K562 (cell line): ENCODE measurements at regions not wholly inside any gene's neighbourhood (a gene's known extent, or its start where the extent isn't known, plus 50 kb on each side); places are given as distances from the start of the nearest gene placed in this dataset.

Experiments used
- ATAC-seq: fragments of 200-7000 bp; cut with Tn5 transposase; 3 replicates; pipeline ENCODE4 v1.9.1; 2020; ENCODE audit warnings: moderate library complexity
- BruUV-seq: library from RNA; stranded (reverse); fragments of 400-500 nt; replicated peaks from 2 replicates; lab custom pipeline; 2021; lab: Mats Ljungman, UMichigan
- CTCF ChIA-PET: fragments of 300-600 bp; formaldehyde crosslinking; extraction: SDS; loops from one replicate; lab custom pipeline; 2021; ENCODE audit warnings: low intra/inter-chr PET ratio; lab: Yijun Ruan, JAX
- POLR2A ChIA-PET: fragments of 300-600, 350-650 bp; sonication (Branson Sonifier 250); formaldehyde crosslinking; extraction: SDS; loops from one replicate; lab custom pipeline; 2021; ENCODE audit warnings: antibody characterized with exemption, inconsistent platforms; lab: Yijun Ruan, JAX
- DNase-seq, 4 experiments: peaks; one replicate each; pipeline versions ENCODE4 v3.0.0 to v3.0.0-alpha.2; 2011 to 2018; ENCODE audit warnings: low spot score in 3 of 4, mixed read lengths in 3 of 4; ENCODE audit errors: extremely low read depth in 1 of 4
- FAIRE-seq: peaks from 2 replicates; lab custom pipeline; 2011; peaks lifted over from hg19 to GRCh38; lab: Jason Lieb, UNC
- H2AFZ ChIP-seq: 2 replicates; pipeline ENCODE4 v1.6.0; 2011; ENCODE audit warnings: low read depth, low read length, control low read depth, inconsistent platforms
- H3K27ac ChIP-seq: fragments of 200-600 bp; 3 replicates; pipeline ENCODE4 v1.8.0; 2011; ENCODE audit warnings: low read depth, mild to moderate bottlenecking, control low read depth, inconsistent platforms, low read length, moderate library complexity, mixed read lengths; ENCODE audit errors: extremely low read depth
- H3K27me3 ChIP-seq, 2 experiments: fragments of 300-600 bp in 1 of 2; 2 replicates in 1 of 2; 3 replicates in 1 of 2; pipeline versions ENCODE4 v1.6.0 to v1.8.0; 2011; ENCODE audit warnings: inconsistent platforms in 2 of 2, low read length in 2 of 2, mild to moderate bottlenecking in 1 of 2, mixed read lengths in 1 of 2, moderate library complexity in 1 of 2; ENCODE audit not compliant: control insufficient read depth in 2 of 2, insufficient read depth in 2 of 2
- H3K36me3 ChIP-seq: fragments of 300-600 bp; 3 replicates; pipeline ENCODE4 v1.8.0; 2011; ENCODE audit warnings: mild to moderate bottlenecking, low read length, inconsistent platforms; ENCODE audit not compliant: control insufficient read depth, insufficient read depth
- H3K4me1 ChIP-seq, 2 experiments: fragments of 200-600 bp in 1 of 2; replicated peaks in 1 of 2; 2 replicates in 1 of 2; 3 replicates in 1 of 2; pipeline versions ENCODE4 v1.5.1 to v1.8.0; 2011; ENCODE audit warnings: inconsistent platforms in 2 of 2, low read length in 2 of 2, mild to moderate bottlenecking in 1 of 2, mixed read lengths in 1 of 2, moderate library complexity in 1 of 2; ENCODE audit not compliant: control insufficient read depth in 2 of 2, insufficient read depth in 2 of 2
- H3K4me2 ChIP-seq: 2 replicates; pipeline ENCODE4 v1.6.1; 2011; ENCODE audit warnings: low read length, control low read depth, inconsistent platforms, mixed read lengths; ENCODE audit not compliant: insufficient read depth
- H3K4me3 ChIP-seq: fragments of 200-600 bp; sonication (generic), shearing (Covaris generic); 2 replicates; pipeline ENCODE4 v1.5.1; 2016; ENCODE audit warnings: control low read depth, inconsistent platforms
- H3K79me2 ChIP-seq: fragments of 200-600 bp; 3 replicates; pipeline ENCODE4 v1.8.0; 2011; ENCODE audit warnings: low read length, inconsistent platforms; ENCODE audit not compliant: control insufficient read depth, insufficient read depth
- H3K9ac ChIP-seq, 2 experiments: 2 replicates each; pipeline versions ENCODE4 v1.6.0 to v1.6.1; 2011; ENCODE audit warnings: low read depth in 2 of 2, low read length in 2 of 2, control low read depth in 1 of 2, inconsistent platforms in 1 of 2, mild to moderate bottlenecking in 1 of 2, mixed read lengths in 1 of 2; ENCODE audit not compliant: insufficient read depth in 1 of 2
- H3K9me1 ChIP-seq: one replicate; pipeline ENCODE4 v1.6.0; 2011; ENCODE audit warnings: inconsistent platforms, mild to moderate bottlenecking, low read length, moderate library complexity; ENCODE audit not compliant: control insufficient read depth, insufficient read depth
- H3K9me3 ChIP-seq: replicated peaks from 2 replicates; pipeline ENCODE4 v1.5.1; 2011; ENCODE audit warnings: low read depth, low read length, inconsistent platforms; ENCODE audit not compliant: control insufficient read depth, insufficient read depth
- H4K20me1 ChIP-seq: replicated peaks from 2 replicates; pipeline ENCODE4 v1.6.1; 2011; ENCODE audit warnings: low read length, inconsistent platforms, mixed read lengths; ENCODE audit not compliant: control insufficient read depth, insufficient read depth
- ARHGAP35 ChIP-seq: fragments of 450-650 bp; IDR thresholded peaks from 2 replicates; pipeline ENCODE4 v1.6.1; 2018; ENCODE audit not compliant: partially characterized antibody
- ARNT ChIP-seq, 2 experiments: fragments of 450-650 bp; IDR thresholded peaks; 2 replicates each; pipeline ENCODE4 v1.6.1; 2016; ENCODE audit warnings: mild to moderate bottlenecking in 1 of 2
- BRF1 ChIP-seq: IDR thresholded peaks from 3 replicates; pipeline ENCODE4 v1.6.1; 2011; ENCODE audit warnings: borderline replicate concordance, mild to moderate bottlenecking; ENCODE audit not compliant: insufficient read length; ENCODE audit errors: extremely low read depth
- CAMTA2 ChIP-seq: fragments of 250-450 bp; sonication (Bioruptor Pico); conservative IDR thresholded peaks from 2 replicates; pipeline ENCODE4 v1.5.1; 2022
- CHD2 ChIP-seq: IDR thresholded peaks from 2 replicates; pipeline ENCODE4 v1.6.1; 2011; ENCODE audit warnings: low read depth, low read length
- EP300 ChIP-seq: IDR thresholded peaks from 2 replicates; pipeline ENCODE4 v1.6.1; 2012; ENCODE audit warnings: low read length, improper control_type of control experiment
- ESRRA ChIP-seq: fragments of 450-650 bp; IDR thresholded peaks from 2 replicates; pipeline ENCODE4 v1.6.1; 2014; ENCODE audit warnings: low read depth, mild to moderate bottlenecking, moderate library complexity, borderline replicate concordance
- HDGF ChIP-seq: fragments of 450-650 bp; IDR thresholded peaks from 2 replicates; pipeline ENCODE4 v1.6.1; 2016
- KDM4B ChIP-seq, 2 experiments: fragments of 450-650 bp in 1 of 2; sonication (generic) in 1 of 2; IDR thresholded peaks; 2 replicates each; pipeline ENCODE4 v1.6.1; 2016 to 2017; ENCODE audit warnings: borderline replicate concordance in 2 of 2, antibody characterized with exemption in 1 of 2, low read depth in 1 of 2, mild to moderate bottlenecking in 1 of 2
- KHSRP ChIP-seq: fragments of 450-650 bp; IDR thresholded peaks from 2 replicates; pipeline ENCODE4 v1.6.1; 2017
- KLF16 ChIP-seq: IDR thresholded peaks from 2 replicates; pipeline ENCODE4 v1.6.1; 2016; ENCODE audit warnings: antibody characterized with exemption
- PYGO2 ChIP-seq: fragments of 450-650 bp; IDR thresholded peaks from 2 replicates; pipeline ENCODE4 v1.6.1; 2016; ENCODE audit warnings: mild to moderate bottlenecking, missing genetic modification characterization, moderate library complexity, missing compliant biosample characterization
- RHOXF2B ChIP-seq: fragments of 250-450 bp; sonication (Bioruptor Pico); conservative IDR thresholded peaks from 2 replicates; pipeline ENCODE4 v1.5.1; 2021
- SMAD1 ChIP-seq: fragments of 150-350 bp; IDR thresholded peaks from 2 replicates; pipeline ENCODE4 v1.6.1; 2014; ENCODE audit warnings: low read length, low read depth; ENCODE audit not compliant: partially characterized antibody
- SMARCA4 ChIP-seq: fragments of 450-650 bp; IDR thresholded peaks from 2 replicates; pipeline ENCODE4 v1.6.1; 2016
- THRAP3 ChIP-seq: fragments of 450-650 bp; IDR thresholded peaks from 2 replicates; pipeline ENCODE4 v1.6.1; 2016; ENCODE audit warnings: mild to moderate bottlenecking, inconsistent platforms, borderline replicate concordance
- ZNF24 ChIP-seq: fragments of 450-650 bp; IDR thresholded peaks from 2 replicates; pipeline ENCODE4 v1.6.1; 2016
- WGBS: fragments of 100-300 bp; shearing (Covaris generic); methylation state at CpG from one replicate; pipeline ENCODE4 v1.1.6; 2016; ENCODE audit warnings: low coverage, mixed read lengths; ENCODE audit not compliant: insufficient coverage; ENCODE audit errors: missing lambda C conversion rate; 5-methylcytosine and 5-hydroxymethylcytosine counted together
- in situ Hi-C: fragments of 300-500 bp; cut with MboI; formaldehyde crosslinking; loops from 4 replicates; pipeline ENCODE4 v1.15.0; 2018; ENCODE audit warnings: inconsistent platforms, mixed read lengths
- intact Hi-C: fragments of 100-400 bp; cut with micrococcal nuclease; formaldehyde crosslinking; loops from 2 replicates; pipeline ENCODE4 v1.14.2; 2022
- TF ChIP-seq, protein P1 (sequence below): sonication (generic); formaldehyde crosslinking; IDR thresholded peaks from 2 replicates; pipeline ENCODE4 v1.8.0; 2022; ENCODE audit warnings: mild to moderate bottlenecking, missing genetic modification reagents
- TF ChIP-seq, protein P2 (sequence below): sonication (generic); formaldehyde crosslinking; IDR thresholded peaks from 2 replicates; pipeline ENCODE4 v1.8.1; 2023; ENCODE audit warnings: mild to moderate bottlenecking, missing genetic modification reagents

GRCh38 chr14:47852278-47852677 lies 176.9 kb upstream of the MDGA2 start:
- Histone ChIP-seq H3K27ac (no peak overlapping the region), H4K20me1 (no peaks in the 10 kb centered on the region), H3K4me3 (no peak overlapping the region), H2AFZ (no peak overlapping the region), H3K27me3 (no peaks in the 10 kb centered on the region), H3K36me3 (no peaks in the 10 kb centered on the region), H3K9ac (no peak overlapping the region), H3K4me2 (no peak overlapping the region), H3K9me1 (no peaks in the 10 kb centered on the region), H3K79me2 (no peaks in the 10 kb centered on the region), H3K4me1 (no peaks in the 10 kb centered on the region), H3K9me3 (no peaks in the 10 kb centered on the region)
- POLR2A ChIA-PET, result no interaction called here
- CTCF ChIA-PET, result no interaction called here
- no peak for DNase-seq
- BruUV-seq, result no TSS peak
- no peak for FAIRE-seq
- TF ChIP-seq SMARCA4, result no peak
- TF ChIP-seq, protein P1, sequence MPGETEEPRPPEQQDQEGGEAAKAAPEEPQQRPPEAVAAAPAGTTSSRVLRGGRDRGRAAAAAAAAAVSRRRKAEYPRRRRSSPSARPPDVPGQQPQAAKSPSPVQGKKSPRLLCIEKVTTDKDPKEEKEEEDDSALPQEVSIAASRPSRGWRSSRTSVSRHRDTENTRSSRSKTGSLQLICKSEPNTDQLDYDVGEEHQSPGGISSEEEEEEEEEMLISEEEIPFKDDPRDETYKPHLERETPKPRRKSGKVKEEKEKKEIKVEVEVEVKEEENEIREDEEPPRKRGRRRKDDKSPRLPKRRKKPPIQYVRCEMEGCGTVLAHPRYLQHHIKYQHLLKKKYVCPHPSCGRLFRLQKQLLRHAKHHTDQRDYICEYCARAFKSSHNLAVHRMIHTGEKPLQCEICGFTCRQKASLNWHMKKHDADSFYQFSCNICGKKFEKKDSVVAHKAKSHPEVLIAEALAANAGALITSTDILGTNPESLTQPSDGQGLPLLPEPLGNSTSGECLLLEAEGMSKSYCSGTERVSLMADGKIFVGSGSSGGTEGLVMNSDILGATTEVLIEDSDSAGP (CRISPR knock-in tag), result no peak
- no peak for TF ChIP-seq RHOXF2B
- TF ChIP-seq THRAP3, result no peak
- TF ChIP-seq CAMTA2 (CRISPR knock-in tag), result no peak
- no peak for TF ChIP-seq KDM4B (IDR thresholded peaks at IDR 0.05; ENCODE audit: borderline replicate concordance in 2 of 2, low read depth in 1 of 2)
- no peak for TF ChIP-seq ZNF24
- TF ChIP-seq CHD2, result no peak
- TF ChIP-seq ESRRA, result no peak
- no peak for TF ChIP-seq PYGO2
- no peak for TF ChIP-seq HDGF
- no peak for TF ChIP-seq BRF1
- TF ChIP-seq SMAD1, result no peak
- TF ChIP-seq ARNT (IDR thresholded peaks at IDR 0.05), result no peak
- no peak for TF ChIP-seq ARHGAP35
- TF ChIP-seq EP300, result no peak
- no peak for TF ChIP-seq KLF16
- TF ChIP-seq, protein P2, sequence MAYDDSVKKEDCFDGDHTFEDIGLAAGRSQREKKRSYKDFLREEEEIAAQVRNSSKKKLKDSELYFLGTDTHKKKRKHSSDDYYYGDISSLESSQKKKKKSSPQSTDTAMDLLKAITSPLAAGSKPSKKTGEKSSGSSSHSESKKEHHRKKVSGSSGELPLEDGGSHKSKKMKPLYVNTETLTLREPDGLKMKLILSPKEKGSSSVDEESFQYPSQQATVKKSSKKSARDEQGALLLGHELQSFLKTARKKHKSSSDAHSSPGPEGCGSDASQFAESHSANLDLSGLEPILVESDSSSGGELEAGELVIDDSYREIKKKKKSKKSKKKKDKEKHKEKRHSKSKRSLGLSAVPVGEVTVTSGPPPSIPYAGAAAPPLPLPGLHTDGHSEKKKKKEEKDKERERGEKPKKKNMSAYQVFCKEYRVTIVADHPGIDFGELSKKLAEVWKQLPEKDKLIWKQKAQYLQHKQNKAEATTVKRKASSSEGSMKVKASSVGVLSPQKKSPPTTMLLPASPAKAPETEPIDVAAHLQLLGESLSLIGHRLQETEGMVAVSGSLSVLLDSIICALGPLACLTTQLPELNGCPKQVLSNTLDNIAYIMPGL, result no peak
- TF ChIP-seq KHSRP, result no peak
- in situ Hi-C loops, result no loop called here
- intact Hi-C loops, result no loop called here
- ATAC-seq, result no peak
- WGBS, result no CpG with 5 or more reads among the region's 1 CpG
